NCI-H128 (cell line): ENCODE measurements at regions not wholly inside any gene's neighbourhood (a gene's known extent, or its start where the extent isn't known, plus 50 kb on each side); places are given as distances from the start of the nearest gene placed in this dataset.

ENCODE experiments used
- DNase-seq: peaks from one replicate; lab custom pipeline; 2025; ENCODE audit not compliant: unreplicated experiment; lab: John Stamatoyannopoulos, UW

DNA sequence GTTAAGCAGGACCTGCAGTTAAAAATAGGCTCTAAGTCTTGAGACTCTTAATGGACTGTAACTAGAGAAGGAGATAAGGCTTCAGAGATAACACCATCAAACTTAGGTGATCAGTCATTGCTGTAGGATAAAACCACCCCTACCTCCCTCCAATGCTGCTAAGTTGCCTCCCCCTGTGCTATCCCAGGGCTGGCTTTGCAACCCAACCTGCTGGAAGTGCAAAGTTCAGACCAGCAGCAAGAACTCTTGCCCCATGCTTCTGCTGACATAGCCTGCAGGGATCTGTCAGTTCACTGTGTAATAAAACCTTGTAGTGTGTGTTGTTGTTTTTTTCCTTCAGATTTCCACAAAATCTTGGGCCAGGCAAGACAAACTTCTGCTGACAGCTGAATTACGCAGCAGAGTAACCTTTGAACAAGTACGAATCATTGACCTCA is 57.4 kb upstream of the EPB41L3 start:
- no peak for DNase-seq

DNA sequence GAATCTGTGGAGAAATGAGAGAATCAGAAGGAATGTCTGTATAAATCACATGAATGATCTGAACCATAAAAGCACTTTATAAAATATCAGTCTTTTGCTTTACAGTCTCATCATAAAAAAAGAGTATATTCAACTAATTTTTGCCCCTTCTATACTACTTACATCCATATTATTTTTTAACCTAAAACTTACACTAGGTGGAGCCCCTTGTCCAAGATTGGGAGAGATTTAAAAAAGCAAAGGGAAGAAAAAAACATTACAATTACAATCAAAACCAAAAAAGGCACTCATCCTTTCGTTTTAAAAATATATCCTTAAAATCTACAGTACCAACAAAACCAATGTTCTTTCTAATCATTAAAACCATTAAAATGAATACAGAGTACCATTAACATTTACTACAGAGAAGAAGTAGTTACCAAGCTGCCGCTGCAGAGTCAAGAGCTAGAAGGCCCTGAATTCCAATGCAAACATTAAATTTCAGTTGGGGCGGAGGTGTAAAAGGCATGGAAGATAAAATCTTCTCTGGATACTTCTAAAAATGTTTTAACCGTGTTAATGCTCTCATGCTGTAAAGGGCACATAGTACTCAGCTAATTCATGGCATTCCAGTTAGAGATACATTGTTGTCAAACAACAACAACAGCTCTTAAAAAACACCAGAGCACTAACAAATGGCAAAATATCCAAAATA is 56.7 kb upstream of the EPB41L3 start:
- DNase-seq, result no peak

DNA sequence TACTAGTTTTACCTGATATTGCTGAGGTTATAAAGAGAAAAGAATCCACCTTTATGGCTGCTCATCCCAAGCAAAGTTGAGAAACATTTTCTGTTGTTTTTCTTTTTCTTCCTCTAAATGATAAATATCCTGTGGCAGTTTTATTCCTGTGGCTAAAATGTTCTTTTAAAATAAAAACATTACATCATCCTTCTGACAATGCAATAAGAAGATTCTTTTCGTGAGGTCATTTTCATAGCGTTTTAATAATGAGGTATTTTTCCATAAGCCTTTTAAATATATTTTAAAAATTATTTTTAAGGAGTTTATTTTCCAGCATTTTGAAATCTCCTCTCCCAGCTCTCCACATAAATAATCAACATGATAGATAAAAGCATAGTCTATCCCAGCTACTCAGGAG is 52.8 kb upstream of the EPB41L3 start:
- DNase-seq, result no peak
